ENCODE measurements at regions not wholly inside any gene's neighbourhood (a gene's known extent, or its start where the extent isn't known, plus 50 kb on each side); places are given as distances from the start of the nearest gene placed in this dataset.

- Histone ChIP-seq H3K36me3 (ENCODE audit: insufficient read depth, low read depth, low read length) (no peaks in the 10 kb centered on the region), H3K27me3 (ENCODE audit: insufficient read depth, low read length) (peaks cover 4% of the 10 kb centered on the region; the same call in 1 of the 2 replicates), H3K27ac (ENCODE audit: low read length) (no peak overlapping the region), H3K9me3 (ENCODE audit: insufficient read depth, low read depth, low read length) (no peaks in the 10 kb centered on the region), H3K4me3 (ENCODE audit: low read length) (no peak overlapping the region), H3K4me1 (ENCODE audit: insufficient read depth, low read length) (no peaks in the 10 kb centered on the region), H3K9ac (ENCODE audit: low read depth, low read length) (no peak overlapping the region)
Measured at GRCh38 chr18:77653792-77654191, 404.1 kb downstream of the GALR1 start.

GRCh38 chr18:77654302-77654701, 404.7 kb downstream of the GALR1 start:
- peaks cover 4% of the 10 kb centered on the region; the same call in 1 of the 2 replicates for H3K27me3 ChIP-seq (ENCODE audit: insufficient read depth, low read length)
- H3K9me3 ChIP-seq (ENCODE audit: insufficient read depth, low read depth, low read length) = no peaks in the 10 kb centered on the region
- H3K4me3 ChIP-seq (ENCODE audit: low read length) = no peak overlapping the region
- H3K27ac ChIP-seq (ENCODE audit: low read length) = no peak overlapping the region
- H3K9ac ChIP-seq (ENCODE audit: low read depth, low read length) = no peak overlapping the region
- no peaks in the 10 kb centered on the region for H3K4me1 ChIP-seq (ENCODE audit: insufficient read depth, low read length)
- H3K36me3 ChIP-seq (ENCODE audit: insufficient read depth, low read depth, low read length) = no peaks in the 10 kb centered on the region

DNA sequence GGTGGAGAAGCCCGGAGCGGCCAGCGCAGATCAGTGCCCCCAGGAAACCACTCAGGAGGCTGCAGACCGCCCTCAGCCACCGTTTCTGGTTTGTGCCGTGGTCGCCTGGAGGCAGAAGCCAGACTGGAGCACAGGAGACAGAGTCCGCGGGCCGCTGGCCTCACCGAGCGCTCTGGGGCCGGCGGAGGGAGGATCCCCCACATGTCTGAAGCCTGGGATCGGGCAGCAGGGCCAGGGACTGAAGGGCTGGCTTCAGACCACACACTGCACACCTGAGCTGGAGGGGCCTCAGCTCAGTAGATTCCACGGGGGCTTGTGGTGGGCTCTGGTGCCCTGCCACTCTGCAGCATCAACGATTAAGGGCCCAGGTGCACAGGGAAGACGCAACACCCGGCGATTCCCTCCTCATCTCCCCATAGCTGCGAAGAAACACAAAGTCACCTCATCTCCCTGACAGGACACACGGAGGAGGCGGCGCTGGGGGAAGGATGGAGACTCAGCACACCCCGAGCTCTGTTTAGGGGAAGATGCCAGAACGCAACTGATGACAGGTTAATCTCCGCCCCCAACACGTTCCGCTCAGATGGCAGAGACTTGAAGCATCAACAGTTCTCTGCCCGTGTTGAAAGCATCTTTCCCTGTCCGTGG, 408.1 kb downstream of the GALR1 start:
- H3K27me3 ChIP-seq (ENCODE audit: insufficient read depth, low read length) = no peaks in the 10 kb centered on the region
- H3K9me3 ChIP-seq (ENCODE audit: insufficient read depth, low read depth, low read length) = no peaks in the 10 kb centered on the region
- H3K36me3 ChIP-seq (ENCODE audit: insufficient read depth, low read depth, low read length) = no peaks in the 10 kb centered on the region

GRCh38 chr18:77658299-77658662, 408.6 kb downstream of the GALR1 start:
- no peaks in the 10 kb centered on the region for H3K9me3 ChIP-seq (ENCODE audit: insufficient read depth, low read depth, low read length)
- no peak overlapping the region for H3K27ac ChIP-seq (ENCODE audit: low read length)
- no peaks in the 10 kb centered on the region for H3K4me1 ChIP-seq (ENCODE audit: insufficient read depth, low read length)
- H3K36me3 ChIP-seq (ENCODE audit: insufficient read depth, low read depth, low read length) = no peaks in the 10 kb centered on the region
- H3K27me3 ChIP-seq (ENCODE audit: insufficient read depth, low read length) = no peaks in the 10 kb centered on the region
- H3K9ac ChIP-seq (ENCODE audit: low read depth, low read length) = no peak overlapping the region
- H3K4me3 ChIP-seq (ENCODE audit: low read length) = no peak overlapping the region

More for the DNA sequence above, 408.1 kb downstream of the GALR1 start:
- no peak overlapping the region for H3K9ac ChIP-seq (ENCODE audit: low read depth, low read length)
- H3K4me1 ChIP-seq (ENCODE audit: insufficient read depth, low read length) = no peaks in the 10 kb centered on the region
- no peak overlapping the region for H3K27ac ChIP-seq (ENCODE audit: low read length)
- H3K4me3 ChIP-seq (ENCODE audit: low read length) = no peak overlapping the region

GRCh38 chr18:77658751-77659448, 409.3 kb downstream of the GALR1 start:
- no peak overlapping the region for H3K27ac ChIP-seq (ENCODE audit: low read length)
- H3K4me1 ChIP-seq (ENCODE audit: insufficient read depth, low read length) = no peaks in the 10 kb centered on the region
- H3K4me3 ChIP-seq (ENCODE audit: low read length) = no peak overlapping the region
- no peak overlapping the region for H3K9ac ChIP-seq (ENCODE audit: low read depth, low read length)
- H3K27me3 ChIP-seq (ENCODE audit: insufficient read depth, low read length) = no peaks in the 10 kb centered on the region
- no peaks in the 10 kb centered on the region for H3K9me3 ChIP-seq (ENCODE audit: insufficient read depth, low read depth, low read length)
- no peaks in the 10 kb centered on the region for H3K36me3 ChIP-seq (ENCODE audit: insufficient read depth, low read depth, low read length)

- H3K4me3 ChIP-seq (ENCODE audit: low read length) = no peak overlapping the region
- no peaks in the 10 kb centered on the region; the same call in 1 of the 2 replicates for H3K27me3 ChIP-seq (ENCODE audit: insufficient read depth, low read length)
- H3K9ac ChIP-seq (ENCODE audit: low read depth, low read length) = no peak overlapping the region
- peaks cover 5% of the 10 kb centered on the region; the same call in 1 of the 2 replicates for H3K4me1 ChIP-seq (ENCODE audit: insufficient read depth, low read length)
- H3K36me3 ChIP-seq (ENCODE audit: insufficient read depth, low read depth, low read length) = no peaks in the 10 kb centered on the region
- no peaks in the 10 kb centered on the region for H3K9me3 ChIP-seq (ENCODE audit: insufficient read depth, low read depth, low read length)
- H3K27ac ChIP-seq (ENCODE audit: low read length) = no peak overlapping the region
Measured at GRCh38 chr18:77666613-77667012, 417.0 kb downstream of the GALR1 start.

DNA sequence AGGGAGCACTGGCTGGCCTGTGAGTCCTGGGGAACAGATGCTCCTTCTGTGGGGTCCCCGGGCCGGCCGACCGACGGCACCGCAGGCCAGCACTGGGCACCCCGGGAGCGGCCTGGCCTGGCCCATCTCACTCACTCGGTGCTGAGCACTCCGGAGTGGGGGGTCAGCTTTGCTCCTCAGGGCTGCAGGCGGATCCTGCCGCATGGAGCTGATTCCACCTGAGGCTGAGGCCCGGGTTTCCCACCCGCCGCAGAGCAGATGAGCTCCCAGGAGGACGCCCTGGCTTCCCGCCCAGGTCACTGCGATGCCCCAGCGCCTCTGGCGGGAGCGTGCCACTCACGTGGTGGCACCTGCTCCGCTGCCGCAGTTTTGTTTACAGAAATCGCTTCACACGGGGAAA, 418.6 kb downstream of the GALR1 start:
- H3K4me1 ChIP-seq (ENCODE audit: insufficient read depth, low read length) = peaks cover 8% of the 10 kb centered on the region; the same call in 1 of the 2 replicates
- no peak overlapping the region for H3K9ac ChIP-seq (ENCODE audit: low read depth, low read length)

GRCh38 chr18:77669331-77669730, 419.7 kb downstream of the GALR1 start:
- H3K36me3 ChIP-seq (ENCODE audit: insufficient read depth, low read depth, low read length) = no peaks in the 10 kb centered on the region
- no peak overlapping the region for H3K9ac ChIP-seq (ENCODE audit: low read depth, low read length)
- H3K27me3 ChIP-seq (ENCODE audit: insufficient read depth, low read length) = no peaks in the 10 kb centered on the region; the same call in 1 of the 2 replicates
- no peak overlapping the region for H3K27ac ChIP-seq (ENCODE audit: low read length)
- no peak overlapping the region for H3K4me3 ChIP-seq (ENCODE audit: low read length)
- H3K4me1 ChIP-seq (ENCODE audit: insufficient read depth, low read length) = peaks cover 8% of the 10 kb centered on the region; the same call in 1 of the 2 replicates
- no peaks in the 10 kb centered on the region for H3K9me3 ChIP-seq (ENCODE audit: insufficient read depth, low read depth, low read length)

More for the DNA sequence above, 418.6 kb downstream of the GALR1 start:
- no peaks in the 10 kb centered on the region for H3K9me3 ChIP-seq (ENCODE audit: insufficient read depth, low read depth, low read length)
- no peaks in the 10 kb centered on the region for H3K36me3 ChIP-seq (ENCODE audit: insufficient read depth, low read depth, low read length)
- H3K4me3 ChIP-seq (ENCODE audit: low read length) = no peak overlapping the region
- no peak overlapping the region for H3K27ac ChIP-seq (ENCODE audit: low read length)
- H3K27me3 ChIP-seq (ENCODE audit: insufficient read depth, low read length) = no peaks in the 10 kb centered on the region; the same call in 1 of the 2 replicates

DNA sequence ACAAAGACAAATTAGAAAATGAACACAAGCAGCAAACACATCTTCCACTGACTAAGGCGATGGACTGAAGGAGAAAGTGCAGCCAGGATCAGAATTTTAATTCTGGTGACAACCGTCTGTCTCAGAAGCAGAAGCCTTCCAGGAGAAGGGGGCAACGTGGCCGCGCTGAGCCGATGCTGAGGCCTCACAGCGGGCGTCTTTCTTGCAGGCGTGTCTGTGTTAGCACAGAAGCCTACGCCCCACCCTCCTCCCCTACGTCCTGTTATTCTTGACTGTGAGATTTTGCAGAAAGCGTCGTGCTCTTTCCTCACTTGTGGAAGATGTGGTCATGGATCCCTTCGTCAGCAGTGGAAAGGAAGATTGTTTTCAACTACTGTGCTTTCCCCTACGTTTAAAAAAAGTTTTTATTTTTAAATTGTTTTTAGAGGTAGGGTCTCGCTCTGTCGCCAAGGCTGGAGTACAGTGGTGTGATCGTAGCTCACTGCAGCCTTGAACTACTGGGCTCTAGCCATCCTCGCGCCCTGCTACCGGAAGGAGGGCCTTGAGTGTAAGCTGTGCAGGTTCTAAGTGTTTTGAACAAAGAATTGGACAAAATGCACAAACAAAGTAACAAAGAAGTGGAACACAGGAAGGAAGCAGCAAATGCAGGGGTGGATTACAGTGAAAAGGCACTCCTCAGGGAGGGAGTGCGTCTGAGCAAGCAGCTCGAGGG, 422.0 kb downstream of the GALR1 start:
- no peak overlapping the region for H3K27ac ChIP-seq (ENCODE audit: low read length)
- H3K4me1 ChIP-seq (ENCODE audit: insufficient read depth, low read length) = peaks cover 3% of the 10 kb centered on the region; the same call in 1 of the 2 replicates
- no peak overlapping the region for H3K9ac ChIP-seq (ENCODE audit: low read depth, low read length)
- H3K36me3 ChIP-seq (ENCODE audit: insufficient read depth, low read depth, low read length) = no peaks in the 10 kb centered on the region
- H3K27me3 ChIP-seq (ENCODE audit: insufficient read depth, low read length) = no peaks in the 10 kb centered on the region; the same call in 1 of the 2 replicates
- H3K9me3 ChIP-seq (ENCODE audit: insufficient read depth, low read depth, low read length) = no peaks in the 10 kb centered on the region
- no peak overlapping the region; the same call in 1 of the 2 replicates for H3K4me3 ChIP-seq (ENCODE audit: low read length)

DNA sequence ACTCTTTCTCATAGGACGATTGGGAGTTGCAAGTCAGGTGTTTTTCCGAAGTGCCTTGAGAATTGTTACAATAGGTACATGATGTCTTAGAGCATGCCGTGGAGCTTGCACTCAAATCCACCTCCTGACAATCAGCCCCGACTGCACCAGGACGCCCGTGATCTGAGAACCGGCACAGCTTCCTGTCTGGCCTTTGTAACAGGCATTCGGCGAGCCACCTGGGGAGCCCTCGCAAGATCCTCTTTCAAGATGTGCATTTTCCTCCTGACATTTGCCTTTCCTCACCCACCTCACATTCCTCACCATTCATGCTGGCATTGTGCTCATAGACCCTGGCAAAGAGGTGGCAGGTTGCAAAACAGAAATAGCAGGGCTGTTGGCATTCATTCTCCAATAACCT, 427.3 kb downstream of the GALR1 start:
- no peak overlapping the region for H3K9ac ChIP-seq (ENCODE audit: low read depth, low read length)
- H3K27me3 ChIP-seq (ENCODE audit: insufficient read depth, low read length) = no peaks in the 10 kb centered on the region
- H3K27ac ChIP-seq (ENCODE audit: low read length) = no peak overlapping the region
- no peaks in the 10 kb centered on the region for H3K9me3 ChIP-seq (ENCODE audit: insufficient read depth, low read depth, low read length)
- peaks cover 2% of the 10 kb centered on the region; the same call in 1 of the 2 replicates for H3K4me1 ChIP-seq (ENCODE audit: insufficient read depth, low read length)
- H3K4me3 ChIP-seq (ENCODE audit: low read length) = no peak overlapping the region; the same call in 1 of the 2 replicates
- H3K36me3 ChIP-seq (ENCODE audit: insufficient read depth, low read depth, low read length) = no peaks in the 10 kb centered on the region

- H3K9me3 ChIP-seq (ENCODE audit: insufficient read depth, low read depth, low read length) = no peaks in the 10 kb centered on the region
- H3K9ac ChIP-seq (ENCODE audit: low read depth, low read length) = no peak overlapping the region
- H3K27ac ChIP-seq (ENCODE audit: low read length) = no peak overlapping the region
- H3K27me3 ChIP-seq (ENCODE audit: insufficient read depth, low read length) = no peaks in the 10 kb centered on the region
- no peak overlapping the region for H3K4me3 ChIP-seq (ENCODE audit: low read length)
- H3K4me1 ChIP-seq (ENCODE audit: insufficient read depth, low read length) = no peaks in the 10 kb centered on the region; the same call in 1 of the 2 replicates
- H3K36me3 ChIP-seq (ENCODE audit: insufficient read depth, low read depth, low read length) = no peaks in the 10 kb centered on the region
Measured at GRCh38 chr18:77677536-77677935, 427.9 kb downstream of the GALR1 start.
